A549 (cell line): ENCODE measurements at regions not wholly inside any gene's neighbourhood (a gene's known extent, or its start where the extent isn't known, plus 50 kb on each side); places are given as distances from the start of the nearest gene placed in this dataset.
A peak's percentile ranks its signal among the peaks of the same experiment; 100 is the strongest.

ENCODE experiments used
- ATAC-seq, 2 experiments: fragments of 200-7000 bp in 1 of 2; fragments of >200 bp in 1 of 2; cut with Nextera tagmentation in 1 of 2; cut with Tn5 transposase in 1 of 2; 3 replicates each; pipeline versions ENCODE4 v1.8.0 to v1.9.1; 2018 to 2020; ENCODE audit warnings: mild to moderate bottlenecking in 1 of 2, moderate library complexity in 1 of 2
- CTCF ChIA-PET: fragments of 300-600 bp; sonication (Branson Sonifier 250); formaldehyde crosslinking; extraction: SDS; loops from one replicate; lab custom pipeline; 2021; ENCODE audit warnings: antibody characterized with exemption, inconsistent platforms; lab: Yijun Ruan, JAX
- POLR2A ChIA-PET: fragments of 350-600 bp; formaldehyde crosslinking; extraction: SDS; loops from one replicate; lab custom pipeline; 2021; ENCODE audit warnings: antibody characterized with exemption, inconsistent platforms; lab: Yijun Ruan, JAX
- DNase-seq, 2 experiments: peaks; one replicate each; pipeline versions ENCODE4 v3.0.0 to v3.0.0-alpha.2; 2011 to 2016; ENCODE audit warnings: low read depth in 1 of 2, low spot score in 1 of 2
- FAIRE-seq: peaks from 2 replicates; lab custom pipeline; 2011; peaks lifted over from hg19 to GRCh38; lab: Jason Lieb, UNC
- H3K27ac ChIP-seq, 2 experiments: fragments of >200 bp; sonication (Bioruptor Twin); formaldehyde crosslinking; 3 replicates each; pipeline ENCODE4 v1.5.1; 2016 to 2017
- H3K4me1 ChIP-seq: fragments of >200 bp; sonication (Bioruptor Twin); formaldehyde crosslinking; 3 replicates; pipeline ENCODE4 v1.6.1; 2016
- H3K4me2 ChIP-seq: fragments of >200 bp; sonication (Bioruptor Twin); formaldehyde crosslinking; 3 replicates; pipeline ENCODE4 v1.6.1; 2016
- H3K4me3 ChIP-seq: fragments of >200 bp; sonication (Bioruptor Twin); formaldehyde crosslinking; 3 replicates; pipeline ENCODE4 v1.5.1; 2016
- H3K9me3 ChIP-seq: fragments of >200 bp; sonication (Bioruptor Twin); formaldehyde crosslinking; 3 replicates; pipeline ENCODE4 v1.6.1; 2016
- BHLHE40 ChIP-seq: IDR thresholded peaks from 2 replicates; pipeline ENCODE4 v1.6.1; 2012; ENCODE audit warnings: low read depth, low read length, inconsistent platforms
- CBX8 ChIP-seq: fragments of 200-600 bp; sonication (generic); IDR thresholded peaks from 2 replicates; pipeline ENCODE4 v1.6.1; 2016
- FOXS1 ChIP-seq: fragments of 250-450 bp; sonication (Bioruptor Pico); IDR thresholded peaks from 2 replicates; pipeline ENCODE4 v1.5.0; 2020; ENCODE audit warnings: mild to moderate bottlenecking, moderate library complexity
- HEYL ChIP-seq: fragments of 250-450 bp; sonication (Bioruptor Pico); IDR thresholded peaks from 2 replicates; pipeline ENCODE4 v1.8.0; 2021; ENCODE audit warnings: mild to moderate bottlenecking, moderate library complexity
- HOXB13 ChIP-seq: fragments of 250-450 bp; sonication (Bioruptor Pico); IDR thresholded peaks from 2 replicates; pipeline ENCODE4 v1.5.0; 2020; ENCODE audit warnings: low read depth, mild to moderate bottlenecking, moderate library complexity
- JUN ChIP-seq, 2 experiments: fragments of >200 bp; sonication (Bioruptor Twin); formaldehyde crosslinking; IDR thresholded peaks; 2 replicates in 1 of 2; 3 replicates in 1 of 2; pipeline ENCODE4 v1.6.1; 2016 to 2017
- KDM5A ChIP-seq: fragments of 200-600 bp; sonication (generic); IDR thresholded peaks from 2 replicates; pipeline ENCODE4 v1.6.1; 2016; ENCODE audit warnings: antibody characterized with exemption, mild to moderate bottlenecking
- MAFK ChIP-seq: fragments of 450-650 bp; IDR thresholded peaks from 2 replicates; pipeline ENCODE4 v1.6.1; 2014; ENCODE audit not compliant: partially characterized antibody
- MYC ChIP-seq: IDR thresholded peaks from 2 replicates; pipeline ENCODE4 v1.6.1; 2012; ENCODE audit warnings: mild to moderate bottlenecking, inconsistent platforms, low read length, improper control_type of control experiment, borderline replicate concordance
- NPAS2 ChIP-seq: fragments of 250-450 bp; sonication (Bioruptor Pico); IDR thresholded peaks from 2 replicates; pipeline ENCODE4 v1.8.0; 2022; ENCODE audit warnings: mild to moderate bottlenecking, moderate library complexity, borderline replicate concordance
- POLR2A ChIP-seq: IDR thresholded peaks from 2 replicates; pipeline ENCODE4 v1.6.1; 2012; ENCODE audit warnings: mild to moderate bottlenecking, low read length
- RFX5 ChIP-seq: fragments of 450-650 bp; IDR thresholded peaks from 2 replicates; pipeline ENCODE4 v1.7.1; 2014; ENCODE audit warnings: antibody characterized with exemption, mild to moderate bottlenecking, moderate library complexity
- SMC3 ChIP-seq: fragments of >200 bp; sonication (Bioruptor Twin); formaldehyde crosslinking; IDR thresholded peaks from 3 replicates; pipeline ENCODE4 v1.6.1; 2018; ENCODE audit warnings: inconsistent platforms
- ZFP36 ChIP-seq: fragments of 450-650 bp; IDR thresholded peaks from 2 replicates; pipeline ENCODE4 v1.6.1; 2014; ENCODE audit warnings: borderline replicate concordance; ENCODE audit not compliant: partially characterized antibody
- ZSCAN20 ChIP-seq: fragments of 250-450 bp; sonication (Bioruptor Pico); IDR thresholded peaks from 2 replicates; pipeline ENCODE4 v1.8.0; 2022; ENCODE audit warnings: mild to moderate bottlenecking, moderate library complexity
- WGBS: methylation state at CpG from one replicate; pipeline ENCODE4 v1.1.6; 2017; ENCODE audit errors: missing lambda C conversion rate; 5-methylcytosine and 5-hydroxymethylcytosine counted together
- TF ChIP-seq, protein P1 (sequence below): fragments of >200 bp; sonication (Bioruptor Twin); formaldehyde crosslinking; IDR thresholded peaks from 3 replicates; pipeline ENCODE4 v1.5.1; 2016
- TF ChIP-seq, protein P2 (sequence below): fragments of 250-450 bp; sonication (Bioruptor Pico); IDR thresholded peaks from 2 replicates; pipeline ENCODE4 v1.5.0; 2020; ENCODE audit warnings: low read depth, mild to moderate bottlenecking, moderate library complexity
- TF ChIP-seq, protein P3 (sequence below): fragments of >200 bp; sonication (Bioruptor Twin); formaldehyde crosslinking; IDR thresholded peaks from 2 replicates; pipeline ENCODE4 v1.6.1; 2016
- TF ChIP-seq, protein P4 (sequence below): IDR thresholded peaks from 2 replicates; pipeline ENCODE4 v1.6.1; 2012

DNA sequence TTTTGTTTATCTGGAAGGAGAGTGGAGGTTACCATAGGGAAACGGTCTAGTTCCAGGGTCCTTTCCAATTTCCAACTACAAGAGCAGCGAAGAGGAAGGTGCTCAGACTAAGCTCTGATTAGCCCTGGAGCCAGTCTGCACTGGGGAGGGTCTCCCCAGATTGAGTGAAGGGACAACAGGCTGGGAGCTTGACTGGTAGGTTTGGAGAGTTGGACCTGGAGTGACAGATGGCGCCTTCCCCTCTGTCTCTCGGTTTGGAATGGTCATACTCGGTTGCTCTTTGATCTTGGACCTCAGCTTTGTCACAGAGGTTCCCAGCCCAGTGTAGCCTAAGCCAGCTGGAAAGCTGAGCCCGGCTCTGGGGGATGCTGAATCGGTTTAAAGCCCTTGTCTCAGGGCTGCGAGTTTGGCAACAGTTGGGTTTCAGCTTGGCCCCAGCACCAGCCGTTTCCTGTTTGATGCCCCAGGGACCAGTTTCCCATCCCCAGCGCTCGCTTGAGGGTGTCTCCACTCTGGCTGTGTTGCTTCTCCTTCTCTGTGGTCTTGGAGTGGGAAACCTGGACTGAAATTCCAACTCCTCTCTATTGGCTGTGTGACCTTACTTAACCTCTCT, 53.1 kb upstream of the ULK4 start:
- FAIRE-seq (no peak), ATAC-seq (peak in 1 of 2 experiments; percentile 25; a peak in 2 of 6 replicates), DNase-seq (no peak)
- TF ChIP-seq, protein P1, sequence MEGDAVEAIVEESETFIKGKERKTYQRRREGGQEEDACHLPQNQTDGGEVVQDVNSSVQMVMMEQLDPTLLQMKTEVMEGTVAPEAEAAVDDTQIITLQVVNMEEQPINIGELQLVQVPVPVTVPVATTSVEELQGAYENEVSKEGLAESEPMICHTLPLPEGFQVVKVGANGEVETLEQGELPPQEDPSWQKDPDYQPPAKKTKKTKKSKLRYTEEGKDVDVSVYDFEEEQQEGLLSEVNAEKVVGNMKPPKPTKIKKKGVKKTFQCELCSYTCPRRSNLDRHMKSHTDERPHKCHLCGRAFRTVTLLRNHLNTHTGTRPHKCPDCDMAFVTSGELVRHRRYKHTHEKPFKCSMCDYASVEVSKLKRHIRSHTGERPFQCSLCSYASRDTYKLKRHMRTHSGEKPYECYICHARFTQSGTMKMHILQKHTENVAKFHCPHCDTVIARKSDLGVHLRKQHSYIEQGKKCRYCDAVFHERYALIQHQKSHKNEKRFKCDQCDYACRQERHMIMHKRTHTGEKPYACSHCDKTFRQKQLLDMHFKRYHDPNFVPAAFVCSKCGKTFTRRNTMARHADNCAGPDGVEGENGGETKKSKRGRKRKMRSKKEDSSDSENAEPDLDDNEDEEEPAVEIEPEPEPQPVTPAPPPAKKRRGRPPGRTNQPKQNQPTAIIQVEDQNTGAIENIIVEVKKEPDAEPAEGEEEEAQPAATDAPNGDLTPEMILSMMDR = no peak
- TF ChIP-seq ZSCAN20 (CRISPR knock-in tag) (no peak), BHLHE40 (no peak), SMC3 (no peak)
- TF ChIP-seq, protein P2, sequence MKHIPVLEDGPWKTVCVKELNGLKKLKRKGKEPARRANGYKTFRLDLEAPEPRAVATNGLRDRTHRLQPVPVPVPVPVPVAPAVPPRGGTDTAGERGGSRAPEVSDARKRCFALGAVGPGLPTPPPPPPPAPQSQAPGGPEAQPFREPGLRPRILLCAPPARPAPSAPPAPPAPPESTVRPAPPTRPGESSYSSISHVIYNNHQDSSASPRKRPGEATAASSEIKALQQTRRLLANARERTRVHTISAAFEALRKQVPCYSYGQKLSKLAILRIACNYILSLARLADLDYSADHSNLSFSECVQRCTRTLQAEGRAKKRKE (CRISPR knock-in tag) = no peak
- WGBS = 57% methylated on average over 9 of the region's 11 CpGs
- H3K4me2 ChIP-seq = peak overlapping the region; percentile 77
- no peaks in the 10 kb centered on the region for H3K9me3 ChIP-seq
- ChIA-PET CTCF (interaction anchor here (0.9 to 1.3 kb wide), 5 partner anchors 7 to 84 kb away, joined by 3 to 13 read pairs (median 4); no protein-coding TSS in a partner anchor), POLR2A (no interaction called here)
- H3K4me1 ChIP-seq = peaks cover 24% of the 10 kb centered on the region
- peak overlapping the region; percentile 98 for H3K4me3 ChIP-seq
- H3K27ac ChIP-seq = peak overlapping the region; percentile 96 to 98; a peak in 4 of 6 replicates

DNA sequence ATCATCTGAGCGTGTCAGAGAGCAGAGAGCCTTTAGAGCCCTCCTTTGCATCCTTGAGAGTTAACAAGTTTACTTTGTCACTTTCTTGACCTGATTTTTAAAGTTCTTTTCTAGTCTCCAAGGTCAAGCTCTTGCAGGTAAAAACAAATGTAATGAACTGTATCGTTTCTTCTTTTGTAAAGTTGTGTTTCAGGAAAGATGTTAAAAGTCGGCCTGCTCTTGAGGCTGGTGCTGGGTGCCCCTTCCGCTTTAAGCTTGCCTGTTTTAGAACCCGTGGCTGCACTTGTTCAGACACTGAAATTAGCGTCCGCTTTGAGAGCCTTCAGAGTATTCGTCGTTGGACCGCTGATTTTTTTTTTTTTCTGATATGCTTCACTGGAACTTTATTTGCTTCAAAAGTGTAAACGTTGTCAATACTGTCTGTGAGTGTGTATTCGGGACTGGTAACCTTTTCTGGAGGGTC, 52.6 kb upstream of the ULK4 start:
- CTCF ChIA-PET = interaction anchor here (0.7 to 1.3 kb wide), 7 partner anchors 8 to 86 kb away, joined by 3 to 13 read pairs (median 3); partner anchors contain the start of gene TRAK1
- POLR2A ChIA-PET = no interaction called here
- Histone ChIP-seq H3K4me1 (peaks cover 18% of the 10 kb centered on the region), H3K9me3 (no peaks in the 10 kb centered on the region), H3K27ac (peak overlapping the region; percentile 96 to 98), H3K4me3 (peak overlapping the region; percentile 98), H3K4me2 (peak overlapping the region; percentile 77)
- TF ChIP-seq RFX5 = no peak
- no peak for TF ChIP-seq ZFP36
- TF ChIP-seq MYC = no peak
- no peak for TF ChIP-seq KDM5A
- TF ChIP-seq, protein P3, sequence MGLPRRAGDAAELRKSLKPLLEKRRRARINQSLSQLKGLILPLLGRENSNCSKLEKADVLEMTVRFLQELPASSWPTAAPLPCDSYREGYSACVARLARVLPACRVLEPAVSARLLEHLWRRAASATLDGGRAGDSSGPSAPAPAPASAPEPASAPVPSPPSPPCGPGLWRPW = no peak
- TF ChIP-seq POLR2A = no peak
- TF ChIP-seq NPAS2 (CRISPR knock-in tag) = no peak
- no peak for TF ChIP-seq JUN (IDR thresholded peaks at IDR 0.05)
- TF ChIP-seq HEYL (CRISPR knock-in tag) = no peak
- TF ChIP-seq MAFK = no peak
- no peak for TF ChIP-seq FOXS1 (CRISPR knock-in tag)
- TF ChIP-seq CBX8 = no peak
- TF ChIP-seq, protein P4, sequence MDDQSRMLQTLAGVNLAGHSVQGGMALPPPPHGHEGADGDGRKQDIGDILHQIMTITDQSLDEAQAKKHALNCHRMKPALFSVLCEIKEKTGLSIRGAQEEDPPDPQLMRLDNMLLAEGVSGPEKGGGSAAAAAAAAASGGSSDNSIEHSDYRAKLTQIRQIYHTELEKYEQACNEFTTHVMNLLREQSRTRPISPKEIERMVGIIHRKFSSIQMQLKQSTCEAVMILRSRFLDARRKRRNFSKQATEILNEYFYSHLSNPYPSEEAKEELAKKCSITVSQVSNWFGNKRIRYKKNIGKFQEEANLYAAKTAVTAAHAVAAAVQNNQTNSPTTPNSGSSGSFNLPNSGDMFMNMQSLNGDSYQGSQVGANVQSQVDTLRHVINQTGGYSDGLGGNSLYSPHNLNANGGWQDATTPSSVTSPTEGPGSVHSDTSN = no peak
- no peak for TF ChIP-seq HOXB13 (CRISPR knock-in tag)
- ATAC-seq = no peak; a peak in 1 of 6 replicates
- FAIRE-seq = no peak
- 34% methylated on average over 12 of the region's 12 CpGs for WGBS
- DNase-seq = no peak
